GM12874 (cell line): ENCODE measurements at regions not wholly inside any gene's neighbourhood (a gene's known extent, or its start where the extent isn't known, plus 50 kb on each side); places are given as distances from the start of the nearest gene placed in this dataset.

ENCODE experiments used
- TF ChIP-seq, protein P1 (sequence below): IDR thresholded peaks from 2 replicates; pipeline ENCODE4 v1.5.1; 2011; ENCODE audit warnings: low read depth, mild to moderate bottlenecking, control low read depth, low read length, moderate library complexity; ENCODE audit not compliant: insufficient read depth

DNA sequence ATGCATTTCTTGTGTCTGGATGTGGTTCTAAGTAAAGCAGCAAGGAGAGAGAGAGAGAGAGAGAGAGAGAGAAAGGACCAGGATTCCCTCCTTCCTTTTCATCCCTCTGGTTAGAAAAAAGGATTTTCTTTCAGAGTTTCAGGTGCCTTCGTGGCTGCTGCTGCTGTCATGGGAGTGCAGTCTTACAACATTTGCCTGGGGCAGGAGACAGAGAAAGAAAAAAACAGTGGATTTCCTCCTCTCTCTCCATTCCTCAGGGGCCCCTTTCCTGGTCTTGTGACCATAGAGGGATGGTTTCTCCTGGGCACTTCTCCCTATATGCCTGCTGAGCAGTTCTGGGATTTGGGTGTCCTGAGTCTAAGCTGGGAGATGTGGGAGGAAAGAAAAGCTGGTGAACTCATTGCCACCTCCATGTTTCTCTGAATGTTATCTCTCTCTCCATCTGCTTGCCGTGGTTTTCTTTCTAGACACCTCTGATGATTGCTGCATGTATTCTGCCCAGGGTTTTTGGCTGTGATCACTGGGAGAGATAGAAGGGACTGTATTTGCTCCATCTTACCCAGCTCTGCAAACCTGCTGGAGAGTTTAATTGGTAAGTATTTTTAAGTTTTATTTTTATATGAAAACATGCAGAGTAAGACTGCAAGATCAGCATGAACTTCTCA is 142.4 kb upstream of the RGMA start:
- TF ChIP-seq, protein P1, sequence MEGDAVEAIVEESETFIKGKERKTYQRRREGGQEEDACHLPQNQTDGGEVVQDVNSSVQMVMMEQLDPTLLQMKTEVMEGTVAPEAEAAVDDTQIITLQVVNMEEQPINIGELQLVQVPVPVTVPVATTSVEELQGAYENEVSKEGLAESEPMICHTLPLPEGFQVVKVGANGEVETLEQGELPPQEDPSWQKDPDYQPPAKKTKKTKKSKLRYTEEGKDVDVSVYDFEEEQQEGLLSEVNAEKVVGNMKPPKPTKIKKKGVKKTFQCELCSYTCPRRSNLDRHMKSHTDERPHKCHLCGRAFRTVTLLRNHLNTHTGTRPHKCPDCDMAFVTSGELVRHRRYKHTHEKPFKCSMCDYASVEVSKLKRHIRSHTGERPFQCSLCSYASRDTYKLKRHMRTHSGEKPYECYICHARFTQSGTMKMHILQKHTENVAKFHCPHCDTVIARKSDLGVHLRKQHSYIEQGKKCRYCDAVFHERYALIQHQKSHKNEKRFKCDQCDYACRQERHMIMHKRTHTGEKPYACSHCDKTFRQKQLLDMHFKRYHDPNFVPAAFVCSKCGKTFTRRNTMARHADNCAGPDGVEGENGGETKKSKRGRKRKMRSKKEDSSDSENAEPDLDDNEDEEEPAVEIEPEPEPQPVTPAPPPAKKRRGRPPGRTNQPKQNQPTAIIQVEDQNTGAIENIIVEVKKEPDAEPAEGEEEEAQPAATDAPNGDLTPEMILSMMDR: no peak

DNA sequence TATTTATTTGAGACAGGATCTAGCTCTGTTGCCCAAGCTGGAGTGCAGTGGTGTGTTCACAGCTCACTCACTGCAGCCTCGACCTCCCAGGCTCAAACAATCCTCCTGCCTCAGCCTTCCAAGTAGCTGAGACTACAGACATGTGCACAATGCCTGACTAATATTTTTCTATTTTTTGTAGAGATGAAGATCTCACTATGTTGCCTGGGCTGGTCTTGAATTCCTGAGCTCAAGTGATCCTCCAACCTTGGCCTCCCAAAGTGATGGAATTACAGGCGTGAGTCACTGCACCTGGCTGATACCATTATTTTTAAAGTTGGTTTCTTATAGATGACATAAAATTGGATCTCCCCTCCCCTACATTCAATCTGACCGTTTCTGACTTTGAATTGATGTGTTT is 139.5 kb upstream of the RGMA start:
- TF ChIP-seq, protein P1: no peak

GRCh38 chr15:93223803-93224202 is 134.8 kb upstream of the RGMA start:
- TF ChIP-seq, protein P1: no peak

- TF ChIP-seq, protein P1: no peak
Observed at GRCh38 chr15:93221759-93222158, 132.7 kb upstream of the RGMA start.

DNA sequence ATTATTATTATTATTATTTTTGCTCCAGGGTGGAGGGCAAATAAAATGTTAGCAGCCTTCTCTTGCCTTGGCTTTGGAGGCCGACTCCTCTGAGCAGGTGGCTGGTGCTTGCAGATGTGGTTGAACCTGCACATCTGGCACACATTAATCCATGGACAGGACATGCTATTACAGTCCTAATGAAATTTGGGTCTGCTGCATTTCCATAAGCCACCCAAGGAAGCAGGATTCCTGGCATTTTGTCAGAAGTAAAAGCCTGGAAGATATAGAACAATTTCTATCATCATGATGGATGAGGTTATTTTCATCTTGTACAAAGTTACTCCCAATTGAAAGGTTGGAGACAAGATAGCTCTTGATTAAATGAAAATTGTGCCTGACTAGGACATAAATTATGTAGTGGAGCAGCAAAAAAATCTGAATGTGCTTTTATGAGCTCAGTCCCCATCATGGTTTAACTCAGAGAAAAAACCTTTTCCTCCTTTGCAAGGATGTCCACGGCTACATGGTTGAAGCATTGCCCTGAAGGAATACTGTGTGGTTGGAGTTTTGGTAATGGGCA is 130.9 kb upstream of the RGMA start:
- TF ChIP-seq, protein P1: no peak

GRCh38 chr15:93217343-93217742 is 128.3 kb upstream of the RGMA start:
- TF ChIP-seq, protein P1: no peak

DNA sequence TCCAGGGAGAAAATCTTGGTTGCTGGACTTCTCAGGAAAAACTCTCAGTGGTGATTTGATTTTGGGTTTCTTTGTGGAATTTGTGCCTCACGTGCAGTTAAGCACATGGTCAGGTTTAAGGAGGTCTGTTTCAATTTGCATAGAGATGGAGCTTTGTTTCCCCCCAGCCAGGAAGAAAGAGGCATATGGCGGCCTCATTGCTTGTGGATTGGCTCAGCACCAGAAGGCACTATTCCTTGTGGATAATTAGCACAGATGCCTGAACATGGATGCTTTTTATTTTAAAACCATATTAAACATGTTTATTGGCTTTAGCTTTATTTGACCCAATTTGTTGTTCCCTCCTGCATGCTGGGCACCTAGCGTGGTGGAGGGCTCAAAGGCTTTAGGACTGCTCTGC is 125.1 kb upstream of the RGMA start:
- TF ChIP-seq, protein P1: no peak
